Natural killer cell treated with Interleukin-12 subunit alpha and Interleukin-12 subunit beta and Interleukin-15 and Interleukin-18, amount 100 ng/mL, for 72 hours (primary cell): ENCODE measurements at regions not wholly inside any gene's neighbourhood (a gene's known extent, or its start where the extent isn't known, plus 50 kb on each side); places are given as distances from the start of the nearest gene placed in this dataset.

Experiments
- ATAC-seq, 2 donors: fragments of 150-1000 bp; cut with Tn5 transposase in 1 of 2; sonication (Bioruptor Pico), chemical (Tn5 transposase) in 1 of 2; 2 replicates each; pipeline ENCODE4 v1.10.0; 2021
- DNase-seq: peaks from one replicate; pipeline ENCODE4 v3.0.0; 2022; ENCODE audit warnings: low spot score
- H3K27ac Mint-ChIP-seq, 2 donors: 1 replicate in 1 of 2; 2 replicates in 1 of 2; pipeline ENCODE4 v1.8.0; 2022; ENCODE audit warnings: mixed read lengths in 2 of 2, mild to moderate bottlenecking in 1 of 2, moderate library complexity in 1 of 2
- H3K27me3 Mint-ChIP-seq, 2 donors: 1 replicate in 1 of 2; 2 replicates in 1 of 2; pipeline ENCODE4 v1.8.0; 2022; ENCODE audit warnings: mixed read lengths in 2 of 2
- H3K36me3 Mint-ChIP-seq: one replicate; pipeline ENCODE4 v1.8.0; 2022; ENCODE audit warnings: mixed read lengths
- H3K4me1 Mint-ChIP-seq, 2 donors: 1 replicate in 1 of 2; 2 replicates in 1 of 2; pipeline ENCODE4 v1.8.0; 2022; ENCODE audit warnings: low read depth in 2 of 2, mixed read lengths in 2 of 2, mild to moderate bottlenecking in 1 of 2
- H3K4me3 Mint-ChIP-seq: one replicate; pipeline ENCODE4 v1.8.0; 2022; ENCODE audit warnings: mixed read lengths
- H3K9me3 Mint-ChIP-seq: 2 replicates; pipeline ENCODE4 v1.8.0; 2022; ENCODE audit warnings: mixed read lengths

GRCh38 chr4:181728305-181728966, 514.8 kb upstream of the TENM3 start:
- no peak overlapping the region for H3K4me3 Mint-ChIP-seq
- H3K36me3 Mint-ChIP-seq = no peaks in the 10 kb centered on the region
- H3K27me3 Mint-ChIP-seq = no peaks in the 10 kb centered on the region
- H3K9me3 Mint-ChIP-seq = peaks cover 15% of the 10 kb centered on the region
- ATAC-seq = no peak
- no peaks in the 10 kb centered on the region for H3K4me1 Mint-ChIP-seq
- no peak overlapping the region for H3K27ac Mint-ChIP-seq
- DNase-seq = no peak

GRCh38 chr4:181731900-181732299, 511.3 kb upstream of the TENM3 start:
- H3K4me3 Mint-ChIP-seq = no peak overlapping the region
- H3K4me1 Mint-ChIP-seq = no peaks in the 10 kb centered on the region
- DNase-seq (no peak), ATAC-seq (no peak)
- H3K27me3 Mint-ChIP-seq = no peaks in the 10 kb centered on the region
- H3K36me3 Mint-ChIP-seq = no peaks in the 10 kb centered on the region
- H3K27ac Mint-ChIP-seq = no peak overlapping the region
- peaks cover 9% of the 10 kb centered on the region for H3K9me3 Mint-ChIP-seq

- Mint-ChIP-seq H3K9me3 (peaks cover 2% of the 10 kb centered on the region), H3K27ac (no peak overlapping the region), H3K27me3 (no peaks in the 10 kb centered on the region), H3K4me1 (no peaks in the 10 kb centered on the region), H3K36me3 (no peaks in the 10 kb centered on the region), H3K4me3 (no peak overlapping the region)
- DNase-seq = no peak
- no peak for ATAC-seq
Measured at GRCh38 chr4:181737744-181738143, 505.5 kb upstream of the TENM3 start.

GRCh38 chr4:181739031-181739430, 504.2 kb upstream of the TENM3 start:
- no peaks in the 10 kb centered on the region for H3K27me3 Mint-ChIP-seq
- H3K36me3 Mint-ChIP-seq = no peaks in the 10 kb centered on the region
- H3K9me3 Mint-ChIP-seq = peaks cover 4% of the 10 kb centered on the region
- DNase-seq = no peak
- H3K27ac Mint-ChIP-seq = no peak overlapping the region
- ATAC-seq = no peak
- no peaks in the 10 kb centered on the region for H3K4me1 Mint-ChIP-seq
- no peak overlapping the region for H3K4me3 Mint-ChIP-seq

- no peak overlapping the region for H3K4me3 Mint-ChIP-seq
- DNase-seq = no peak
- H3K36me3 Mint-ChIP-seq = no peaks in the 10 kb centered on the region
- no peaks in the 10 kb centered on the region for H3K4me1 Mint-ChIP-seq
- no peaks in the 10 kb centered on the region for H3K27me3 Mint-ChIP-seq
- no peak for ATAC-seq
- peaks cover 4% of the 10 kb centered on the region for H3K9me3 Mint-ChIP-seq
- H3K27ac Mint-ChIP-seq = no peak overlapping the region
Measured at GRCh38 chr4:181741513-181741912, 501.7 kb upstream of the TENM3 start.

- no peaks in the 10 kb centered on the region for H3K4me1 Mint-ChIP-seq
- DNase-seq = no peak
- no peaks in the 10 kb centered on the region for H3K36me3 Mint-ChIP-seq
- H3K27me3 Mint-ChIP-seq = no peaks in the 10 kb centered on the region
- no peak overlapping the region for H3K4me3 Mint-ChIP-seq
- no peak overlapping the region for H3K27ac Mint-ChIP-seq
- ATAC-seq = no peak
- H3K9me3 Mint-ChIP-seq = peaks cover 7% of the 10 kb centered on the region
Measured at GRCh38 chr4:181745933-181746625, 497.1 kb upstream of the TENM3 start.

GRCh38 chr4:181748581-181748980, 494.6 kb upstream of the TENM3 start:
- DNase-seq = no peak
- Mint-ChIP-seq H3K4me3 (no peak overlapping the region), H3K27me3 (no peaks in the 10 kb centered on the region), H3K4me1 (no peaks in the 10 kb centered on the region), H3K36me3 (no peaks in the 10 kb centered on the region), H3K27ac (no peak overlapping the region), H3K9me3 (peaks cover 6% of the 10 kb centered on the region)
- no peak for ATAC-seq

- no peak for ATAC-seq
- Mint-ChIP-seq H3K9me3 (peaks cover 14% of the 10 kb centered on the region), H3K4me3 (no peak overlapping the region), H3K27me3 (no peaks in the 10 kb centered on the region), H3K27ac (no peak overlapping the region), H3K36me3 (no peaks in the 10 kb centered on the region), H3K4me1 (no peaks in the 10 kb centered on the region)
- no peak for DNase-seq
Measured at GRCh38 chr4:181752516-181752915, 490.7 kb upstream of the TENM3 start.

- ATAC-seq (no peak), DNase-seq (no peak)
- Mint-ChIP-seq H3K4me3 (no peak overlapping the region), H3K4me1 (no peaks in the 10 kb centered on the region), H3K27ac (no peak overlapping the region), H3K27me3 (no peaks in the 10 kb centered on the region), H3K36me3 (no peaks in the 10 kb centered on the region), H3K9me3 (peaks cover 14% of the 10 kb centered on the region)
Measured at GRCh38 chr4:181753207-181753606, 490.0 kb upstream of the TENM3 start.

GRCh38 chr4:181755846-181756245, 487.4 kb upstream of the TENM3 start:
- no peak for ATAC-seq
- Mint-ChIP-seq H3K27me3 (no peaks in the 10 kb centered on the region), H3K27ac (no peak overlapping the region), H3K4me1 (no peaks in the 10 kb centered on the region), H3K4me3 (no peak overlapping the region), H3K36me3 (no peaks in the 10 kb centered on the region), H3K9me3 (peaks cover 14% of the 10 kb centered on the region)
- no peak for DNase-seq

GRCh38 chr4:181756451-181757095, 486.6 kb upstream of the TENM3 start:
- peaks cover 15% of the 10 kb centered on the region for H3K9me3 Mint-ChIP-seq
- H3K27ac Mint-ChIP-seq = no peak overlapping the region
- H3K27me3 Mint-ChIP-seq = no peaks in the 10 kb centered on the region
- no peak overlapping the region for H3K4me3 Mint-ChIP-seq
- ATAC-seq (no peak), DNase-seq (no peak)
- no peaks in the 10 kb centered on the region for H3K36me3 Mint-ChIP-seq
- H3K4me1 Mint-ChIP-seq = no peaks in the 10 kb centered on the region

- no peak for ATAC-seq
- H3K27me3 Mint-ChIP-seq = no peaks in the 10 kb centered on the region
Measured at GRCh38 chr4:181757098-181757497, 486.1 kb upstream of the TENM3 start.

GRCh38 chr4:181757910-181758660, 485.1 kb upstream of the TENM3 start:
- DNase-seq (no peak), ATAC-seq (no peak)
- H3K27ac Mint-ChIP-seq = no peak overlapping the region
- peaks cover 12% of the 10 kb centered on the region for H3K9me3 Mint-ChIP-seq
- no peaks in the 10 kb centered on the region for H3K36me3 Mint-ChIP-seq
- no peaks in the 10 kb centered on the region for H3K27me3 Mint-ChIP-seq
- H3K4me3 Mint-ChIP-seq = no peak overlapping the region
- no peaks in the 10 kb centered on the region for H3K4me1 Mint-ChIP-seq

More at GRCh38 chr4:181757098-181757497, 486.1 kb upstream of the TENM3 start:
- no peaks in the 10 kb centered on the region for H3K36me3 Mint-ChIP-seq
- no peak for DNase-seq
- no peak overlapping the region for H3K4me3 Mint-ChIP-seq
- H3K4me1 Mint-ChIP-seq = no peaks in the 10 kb centered on the region
- no peak overlapping the region for H3K27ac Mint-ChIP-seq
- H3K9me3 Mint-ChIP-seq = peaks cover 15% of the 10 kb centered on the region

- Mint-ChIP-seq H3K9me3 (peaks cover 8% of the 10 kb centered on the region), H3K36me3 (no peaks in the 10 kb centered on the region), H3K27ac (no peak overlapping the region), H3K27me3 (no peaks in the 10 kb centered on the region), H3K4me1 (no peaks in the 10 kb centered on the region), H3K4me3 (no peak overlapping the region)
- DNase-seq (no peak), ATAC-seq (no peak)
Measured at GRCh38 chr4:181760560-181760959, 482.6 kb upstream of the TENM3 start.
